NCI-H2081 treated with DMSO at 0.1 percent for 48 hours (cell line): ENCODE measurements at regions not wholly inside any gene's neighbourhood (a gene's known extent, or its start where the extent isn't known, plus 50 kb on each side); places are given as distances from the start of the nearest gene placed in this dataset.

Experiments used
- DNase-seq: peaks from one replicate; lab custom pipeline; 2025; lab: John Stamatoyannopoulos, UW

DNA sequence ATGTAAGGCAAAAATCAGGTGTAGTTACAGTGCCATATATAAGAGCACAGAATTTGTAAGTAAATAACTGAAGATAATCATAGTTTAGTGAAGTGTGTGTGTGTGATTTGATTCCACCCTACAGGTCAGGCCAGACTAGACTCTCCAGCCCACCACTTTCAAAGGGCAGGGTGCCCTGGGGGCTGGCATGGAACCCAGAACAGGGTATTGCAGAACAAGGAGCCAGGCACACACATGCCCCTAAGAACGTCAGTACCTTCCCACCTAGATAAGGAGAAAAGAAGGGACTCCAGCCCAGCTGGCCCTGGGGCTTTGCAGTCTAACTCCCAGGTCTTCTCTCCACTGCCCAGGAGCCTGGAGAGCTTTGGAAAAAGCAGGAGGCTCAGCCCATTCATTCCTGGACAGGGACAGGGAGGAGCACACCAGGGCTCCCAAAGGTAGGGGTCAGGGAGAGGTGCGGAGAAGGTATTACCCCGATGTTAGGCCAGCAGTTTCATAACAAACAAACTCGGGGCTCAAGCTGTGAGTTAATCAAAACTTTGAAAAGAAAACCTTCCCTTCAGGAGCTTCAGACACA lies 149.7 kb upstream of the VANGL1 start:
- no peak for DNase-seq

- DNase-seq: no peak
These were observed 150.3 kb upstream of the VANGL1 start for GRCh38 chr1:115491298-115492018.

- DNase-seq: peak; percentile 75
These were observed 141.0 kb upstream of the NGF start for GRCh38 chr1:115479055-115479482.

- DNase-seq: no peak
These were observed 139.0 kb upstream of the NGF start for GRCh38 chr1:115477071-115477470.

DNA sequence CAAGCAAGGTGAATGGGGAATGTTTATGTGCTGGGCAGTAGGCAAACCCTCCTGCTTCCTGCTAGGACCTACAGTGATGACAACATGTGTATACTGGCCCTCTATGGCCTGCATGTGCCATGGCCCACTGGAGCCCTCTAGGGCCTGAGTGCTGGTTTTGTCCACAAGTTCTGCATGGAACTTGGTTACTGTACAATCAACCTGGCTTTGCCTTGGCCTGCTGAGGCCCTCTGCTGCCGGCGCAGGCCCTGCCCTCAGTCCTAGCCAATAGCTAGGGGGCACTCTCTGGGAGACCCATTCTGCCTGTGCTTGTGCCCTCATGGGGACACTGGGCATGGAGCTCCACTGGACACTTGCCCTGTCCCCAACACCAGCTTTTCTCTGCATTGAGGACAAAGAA lies 138.6 kb upstream of the NGF start:
- DNase-seq: no peak

DNA sequence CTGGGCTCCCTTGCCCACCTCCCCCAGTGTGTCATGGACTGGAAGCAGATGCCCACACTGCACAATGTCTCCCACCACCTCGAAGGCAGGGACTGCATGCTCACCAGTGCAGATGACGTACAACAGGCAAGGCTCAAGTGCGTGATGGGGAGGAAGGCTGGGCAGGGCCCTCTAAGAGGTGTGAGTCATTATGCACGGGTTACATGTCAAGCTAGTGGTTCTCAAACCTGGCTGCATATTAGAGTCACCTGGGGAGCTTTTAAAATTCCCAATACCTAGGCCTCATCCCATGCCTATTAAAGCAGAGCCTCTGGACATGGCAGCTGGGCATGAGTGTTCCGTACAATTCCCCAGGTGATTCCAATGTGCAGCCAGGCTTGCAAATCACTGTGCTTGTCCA lies 137.9 kb upstream of the NGF start:
- DNase-seq: no peak

- DNase-seq: no peak
These were observed 137.2 kb upstream of the NGF start for GRCh38 chr1:115475252-115475651.

DNA sequence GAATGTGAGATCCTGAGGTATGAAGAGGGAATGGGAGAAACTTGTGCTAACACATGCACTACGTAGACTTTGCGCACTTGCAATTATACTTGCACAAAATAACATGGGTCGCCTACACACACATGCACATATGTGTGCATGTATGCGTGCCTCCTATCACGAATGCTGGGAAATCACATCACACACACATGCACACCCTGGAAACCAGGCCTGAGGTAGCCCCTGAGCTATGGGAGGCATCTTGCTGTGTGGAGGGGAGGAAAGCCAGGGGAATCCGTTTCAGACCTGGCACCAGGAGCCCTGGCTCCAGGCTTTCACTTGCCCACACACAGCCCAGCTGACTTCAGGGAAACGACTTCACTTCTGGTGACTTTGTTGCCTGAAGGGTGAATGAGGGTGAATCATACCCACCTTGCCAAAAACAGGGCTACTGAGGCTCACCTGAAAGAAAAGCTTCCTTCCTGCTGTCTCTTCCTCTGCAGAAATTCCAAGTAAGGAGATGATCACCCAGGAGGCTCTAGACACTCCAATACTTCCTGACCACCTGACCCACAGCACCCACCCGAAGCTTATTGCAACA lies 136.0 kb upstream of the NGF start:
- no peak for DNase-seq

GRCh38 chr1:115469703-115470476 lies 131.8 kb upstream of the NGF start:
- no peak for DNase-seq

DNA sequence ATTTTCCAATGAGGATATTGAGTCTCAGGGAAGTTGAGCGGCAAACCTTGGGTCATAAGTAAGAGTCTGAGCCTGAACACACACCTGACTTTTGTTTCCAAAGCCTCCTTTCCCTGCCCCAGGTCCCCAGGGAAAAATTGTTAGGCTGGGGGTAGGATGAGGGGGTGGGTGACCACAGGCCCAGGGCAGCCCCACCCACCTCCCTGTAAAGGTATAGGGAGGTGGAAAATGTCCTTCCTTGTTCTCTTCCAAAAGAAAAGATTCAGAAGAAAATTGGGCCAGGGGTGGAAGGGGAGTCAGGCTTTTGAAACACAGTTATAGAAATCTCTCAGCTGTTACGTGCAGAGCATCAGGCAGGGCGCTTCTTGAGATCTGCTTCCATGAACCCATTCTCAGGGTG lies 129.7 kb upstream of the NGF start:
- DNase-seq: no peak

DNA sequence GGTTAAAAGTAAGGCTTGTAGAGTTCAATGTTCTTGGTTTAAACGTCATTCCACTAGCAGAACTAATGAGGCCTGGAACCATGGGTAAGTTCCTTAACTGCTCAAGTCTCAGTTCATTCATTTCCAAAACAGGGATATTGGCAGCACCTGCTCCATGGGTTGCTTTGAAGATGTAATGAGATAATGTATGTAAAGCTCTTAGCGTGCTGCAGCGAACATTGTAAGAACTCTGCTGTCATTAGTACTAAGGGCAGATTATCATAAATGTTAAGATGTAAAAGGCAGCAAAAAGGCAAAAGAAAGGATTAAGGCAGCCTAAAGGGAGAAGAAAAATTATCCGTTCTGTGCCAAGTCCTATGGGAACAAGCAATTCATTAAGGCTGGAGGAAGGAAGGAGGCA lies 129.1 kb upstream of the NGF start:
- no peak for DNase-seq

DNA sequence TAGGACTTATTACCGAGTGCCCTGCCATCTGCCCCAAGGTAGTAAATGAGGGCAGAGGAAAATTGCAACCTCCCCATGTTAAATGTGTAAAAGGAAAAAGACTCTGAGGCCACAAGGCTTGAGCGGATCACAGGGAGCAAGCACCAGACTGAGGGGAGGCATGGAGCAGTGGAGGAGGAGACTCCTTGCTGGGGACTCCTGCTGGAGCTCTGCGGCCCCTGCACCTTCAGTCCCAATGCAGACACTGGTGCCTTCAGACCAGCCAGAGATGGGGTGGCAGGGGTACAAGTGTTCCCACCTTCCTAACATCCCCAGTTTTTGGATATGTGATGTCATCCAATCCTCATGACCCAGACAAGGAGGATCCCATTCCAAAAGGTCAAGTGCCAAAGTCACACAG lies 128.4 kb upstream of the NGF start:
- DNase-seq: no peak

DNA sequence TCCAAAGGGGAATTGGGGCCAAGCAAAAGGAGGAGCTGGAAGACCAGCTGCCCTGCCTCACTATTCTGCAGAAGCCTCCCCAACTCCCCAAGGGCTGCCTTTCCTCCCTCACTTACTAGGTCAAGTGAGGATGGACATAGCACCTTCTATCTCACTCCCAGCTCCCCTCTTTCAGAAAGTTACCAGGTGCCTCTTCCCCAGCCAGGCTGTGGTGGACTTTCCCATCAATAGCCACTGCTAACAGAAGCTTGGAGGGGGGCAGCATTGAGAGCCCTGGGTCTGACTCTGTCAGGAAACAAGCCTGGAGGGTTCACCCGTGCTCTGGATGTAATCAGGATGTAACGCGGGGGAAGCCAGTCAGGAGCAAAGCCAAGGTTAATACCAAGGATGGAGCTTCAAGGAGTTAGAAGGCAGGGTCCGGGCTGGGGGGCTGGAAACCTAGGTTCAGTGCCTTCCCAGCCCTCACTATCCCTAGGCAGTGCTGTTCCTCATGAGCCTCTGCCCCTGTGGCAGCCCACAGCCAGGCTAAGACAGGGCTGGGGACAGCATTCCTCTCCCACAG lies 127.8 kb upstream of the NGF start:
- DNase-seq: no peak

GRCh38 chr1:115463347-115463746 lies 125.3 kb upstream of the NGF start:
- DNase-seq: no peak

GRCh38 chr1:115462566-115463076 lies 124.6 kb upstream of the NGF start:
- DNase-seq: no peak

DNA sequence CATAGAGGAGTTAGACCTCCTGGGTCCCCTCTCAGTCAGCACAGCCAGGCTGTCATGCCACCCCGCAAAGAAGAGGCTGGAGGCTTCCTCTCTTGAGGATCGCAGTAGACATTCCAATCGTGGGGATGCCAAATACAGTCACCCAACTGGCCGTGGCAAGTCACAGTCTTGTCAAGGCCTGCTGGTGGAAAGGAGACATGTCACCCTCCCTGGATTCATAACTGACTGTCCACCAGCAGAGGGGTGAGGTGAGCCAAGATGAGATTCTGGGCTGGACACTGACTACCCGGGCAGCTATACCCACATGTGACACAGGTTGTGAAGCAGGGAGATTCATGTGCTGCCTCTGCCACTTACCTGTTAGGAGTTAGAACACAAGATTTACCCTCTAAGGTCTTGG lies 123.5 kb upstream of the NGF start:
- no peak for DNase-seq

DNA sequence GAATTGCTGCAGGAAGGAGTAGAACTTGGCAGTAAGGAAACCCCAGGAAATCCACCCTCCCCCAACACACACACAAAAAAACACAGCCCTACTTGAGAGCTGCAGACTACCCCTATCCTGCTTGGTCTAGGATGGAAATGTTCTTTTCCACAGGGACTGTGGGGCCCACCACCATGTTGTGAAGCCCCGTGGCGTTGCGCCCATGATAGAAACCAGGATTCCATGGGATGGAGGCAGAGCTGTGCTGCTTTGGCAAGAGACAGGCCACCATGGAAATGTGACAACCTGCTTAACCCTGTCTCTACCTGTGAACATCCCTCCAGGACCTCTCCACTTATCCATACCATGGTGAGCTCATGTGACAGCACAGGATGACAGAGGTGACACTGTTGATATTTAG lies 121.1 kb upstream of the NGF start:
- DNase-seq: no peak

DNA sequence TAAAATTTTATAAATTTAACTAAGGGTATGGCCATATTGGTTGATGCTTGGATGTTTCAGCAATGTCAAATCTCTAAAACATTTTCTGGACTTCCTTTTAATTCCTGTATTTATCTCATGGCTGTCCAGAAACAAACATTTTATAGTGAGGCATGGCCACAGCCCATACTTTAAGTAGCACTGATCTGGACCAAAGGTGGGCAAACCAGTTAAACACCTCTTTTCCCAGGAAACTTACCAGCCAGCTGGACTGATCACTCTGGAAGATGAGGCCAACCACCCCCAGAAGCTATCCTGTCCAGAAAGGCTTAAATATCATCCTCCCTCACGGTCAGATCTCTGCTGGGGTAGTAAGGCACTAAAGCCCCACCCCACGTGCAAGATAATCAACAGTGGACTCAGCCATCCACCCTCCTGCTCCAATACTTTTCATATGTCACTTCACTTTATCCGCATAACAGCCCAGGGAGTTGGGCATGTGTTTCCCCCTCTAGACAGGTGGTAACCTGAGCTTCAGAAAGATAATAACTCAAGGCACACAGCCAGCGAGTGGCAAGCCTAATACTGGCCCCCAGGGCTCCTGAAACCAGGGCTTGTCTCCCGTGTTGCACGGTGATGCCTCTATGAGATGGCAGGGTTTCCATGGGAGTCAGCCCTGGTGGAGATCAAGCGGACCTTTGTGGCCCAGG lies 120.5 kb upstream of the NGF start:
- DNase-seq: no peak

GRCh38 chr1:115457289-115457688 lies 119.2 kb upstream of the NGF start:
- DNase-seq: no peak

DNA sequence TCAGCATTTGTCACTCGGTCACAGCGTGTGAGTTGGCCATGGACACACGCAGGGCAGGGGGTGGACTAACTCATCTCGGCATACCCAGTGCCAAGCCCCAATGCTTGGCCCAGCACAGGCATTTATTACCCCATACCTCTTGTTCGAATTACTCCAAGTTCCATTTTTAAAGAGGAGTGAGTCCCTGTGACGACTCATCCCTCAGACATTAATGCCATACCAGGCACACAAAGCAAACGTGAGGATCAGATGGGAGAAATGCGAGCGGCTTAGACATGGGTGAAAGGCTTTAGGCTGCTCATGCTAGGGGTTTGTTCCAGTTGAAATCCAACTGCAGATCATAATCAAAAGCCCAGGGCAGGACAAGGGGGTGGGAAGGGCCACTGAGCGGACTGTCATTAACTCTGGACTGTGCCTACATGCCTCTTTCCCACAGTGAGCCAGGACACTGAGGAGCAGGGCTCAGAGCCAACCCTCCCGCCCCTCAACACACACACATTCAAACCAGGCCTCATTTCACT lies 118.5 kb upstream of the NGF start:
- no peak for DNase-seq

DNA sequence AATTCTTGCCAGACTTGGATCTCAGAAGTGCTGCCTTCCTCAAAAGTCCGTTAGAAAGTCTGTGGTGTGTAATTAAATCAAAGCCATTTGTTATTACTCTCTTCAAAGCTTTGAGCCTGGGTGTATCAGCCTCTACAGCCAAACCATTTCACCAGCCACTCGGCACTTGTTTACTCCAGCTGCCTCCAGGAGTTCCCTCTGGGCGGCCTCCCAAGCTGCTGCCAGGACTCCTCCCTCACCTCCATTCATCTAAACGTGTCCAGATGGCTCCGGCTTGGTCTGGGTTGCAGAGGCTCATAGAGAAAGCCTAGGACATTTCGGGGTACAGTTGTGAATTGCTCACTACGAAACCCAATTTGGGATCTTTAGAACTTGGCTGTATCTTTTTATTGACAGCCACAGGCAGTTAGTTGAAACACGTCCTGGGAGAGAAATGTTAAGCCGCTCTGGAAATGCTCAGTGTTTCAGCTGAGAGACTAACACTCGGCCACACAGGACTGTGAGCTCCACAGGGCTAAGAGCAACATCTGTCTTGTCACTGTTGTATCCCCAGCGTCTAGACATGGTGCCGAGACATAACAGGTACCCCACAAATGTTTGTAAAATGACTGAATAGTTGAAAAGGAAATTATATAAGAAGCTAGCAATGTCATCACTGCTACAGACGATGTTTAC lies 116.9 kb upstream of the NGF start:
- no peak for DNase-seq
